Memory B cell (primary cell): ENCODE measurements at regions not wholly inside any gene's neighbourhood (a gene's known extent, or its start where the extent isn't known, plus 50 kb on each side); places are given as distances from the start of the nearest gene placed in this dataset.
"Not testable (repeated sequence)": the region's sequence is repeated elsewhere in the genome, so short reads cannot be mapped to it uniquely, and the experiment has no call there.

ENCODE experiments used
- ATAC-seq: fragments of 150-1000 bp; cut with Tn5 transposase; 2 replicates; pipeline ENCODE4 v1.10.0; 2021; ENCODE audit warnings: low read depth, mild to moderate bottlenecking, moderate library complexity
- DNase-seq, 2 donors: peaks; one replicate each; pipeline ENCODE4 v3.0.0; 2022; ENCODE audit warnings: low spot score in 2 of 2
- H3K27ac Mint-ChIP-seq: one replicate; pipeline ENCODE4 v1.8.0; 2022; ENCODE audit warnings: mild to moderate bottlenecking, moderate library complexity, mixed read lengths
- H3K27me3 Mint-ChIP-seq: one replicate; pipeline ENCODE4 v1.8.0; 2022; ENCODE audit warnings: mixed read lengths
- H3K36me3 Mint-ChIP-seq: one replicate; pipeline ENCODE4 v1.8.0; 2022; ENCODE audit warnings: mild to moderate bottlenecking, mixed read lengths
- H3K4me1 Mint-ChIP-seq: one replicate; pipeline ENCODE4 v1.8.0; 2022; ENCODE audit warnings: mixed read lengths
- H3K4me3 Mint-ChIP-seq: one replicate; pipeline ENCODE4 v1.8.0; 2022; ENCODE audit warnings: mild to moderate bottlenecking, moderate library complexity, mixed read lengths
- H3K9me3 Mint-ChIP-seq: one replicate; pipeline ENCODE4 v1.8.0; 2022; ENCODE audit warnings: mixed read lengths

DNA sequence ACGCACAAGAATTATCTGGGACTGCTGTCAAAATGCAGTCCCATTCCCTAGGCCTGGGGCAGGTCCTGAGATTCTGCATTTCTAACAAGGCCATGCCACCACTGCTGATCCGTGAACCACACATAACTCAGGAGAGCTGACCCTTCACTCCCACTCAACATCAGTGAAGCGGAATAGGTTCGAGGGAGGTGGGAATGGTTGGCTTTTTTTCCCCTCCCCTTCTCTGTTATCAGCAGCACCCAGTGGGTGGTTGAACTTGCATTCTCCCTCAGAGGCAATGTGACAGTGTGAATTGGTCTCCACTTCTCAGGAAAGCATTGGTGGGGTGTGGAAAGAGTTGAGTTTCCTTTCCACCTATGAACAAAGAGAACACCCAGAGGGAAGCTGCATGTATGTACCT, 344.3 kb downstream of the GADD45G start:
- ATAC-seq (no peak), DNase-seq (no peak)
- no peak overlapping the region for H3K27ac Mint-ChIP-seq
- peaks cover 4% of the 10 kb centered on the region for H3K9me3 Mint-ChIP-seq
- H3K36me3 Mint-ChIP-seq: peaks cover 2% of the 10 kb centered on the region
- H3K27me3 Mint-ChIP-seq: peaks cover 5% of the 10 kb centered on the region
- no peaks in the 10 kb centered on the region for H3K4me1 Mint-ChIP-seq
- H3K4me3 Mint-ChIP-seq: no peak overlapping the region

DNA sequence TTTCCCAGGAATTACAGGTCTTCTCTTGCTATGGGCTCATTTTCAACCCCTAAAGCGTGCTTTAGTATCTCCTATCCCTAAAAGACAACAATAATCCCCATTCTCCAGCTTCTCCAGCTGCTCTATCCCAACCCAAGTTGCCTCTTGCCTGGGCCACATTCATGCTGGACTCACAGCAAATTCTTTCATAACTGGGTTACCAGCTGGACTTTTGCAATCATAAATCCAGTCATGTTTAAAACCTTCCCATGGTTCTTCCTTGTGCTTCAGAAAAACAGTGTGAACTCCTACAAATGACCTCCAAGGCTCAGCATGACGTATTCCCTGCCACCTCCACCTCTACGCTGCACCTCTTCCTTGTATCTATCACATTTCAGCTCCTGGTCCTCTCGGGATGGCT, 346.9 kb downstream of the GADD45G start:
- no peak overlapping the region for H3K27ac Mint-ChIP-seq
- H3K4me3 Mint-ChIP-seq: no peak overlapping the region
- ATAC-seq (no peak), DNase-seq (no peak)
- H3K27me3 Mint-ChIP-seq: no peaks in the 10 kb centered on the region
- H3K9me3 Mint-ChIP-seq: peaks cover 4% of the 10 kb centered on the region
- H3K4me1 Mint-ChIP-seq: no peaks in the 10 kb centered on the region
- peaks cover 2% of the 10 kb centered on the region for H3K36me3 Mint-ChIP-seq

DNA sequence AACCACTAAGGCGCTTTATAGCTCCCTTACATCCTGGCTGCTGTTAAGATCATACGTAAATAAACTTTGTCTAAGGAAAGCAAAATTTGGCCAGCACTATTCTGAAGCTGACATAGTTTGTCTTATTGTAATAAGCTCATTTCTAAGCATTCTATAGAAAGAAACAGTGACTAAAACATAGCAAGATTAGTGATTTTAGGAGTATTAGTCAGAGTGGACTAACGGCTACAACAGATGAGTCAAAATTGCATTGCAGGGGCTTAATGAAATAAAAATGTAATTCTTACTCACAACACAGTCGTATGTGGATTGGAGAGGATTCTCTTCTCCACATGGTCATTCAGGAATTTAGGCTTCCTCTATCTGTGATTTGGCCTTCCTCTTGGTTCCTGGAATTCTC, 347.6 kb downstream of the GADD45G start:
- Mint-ChIP-seq H3K4me3 (no peak overlapping the region), H3K36me3 (peaks cover 2% of the 10 kb centered on the region), H3K27me3 (no peaks in the 10 kb centered on the region), H3K9me3 (peaks cover 4% of the 10 kb centered on the region), H3K4me1 (no peaks in the 10 kb centered on the region), H3K27ac (no peak overlapping the region)
- no peak for ATAC-seq
- no peak for DNase-seq

DNA sequence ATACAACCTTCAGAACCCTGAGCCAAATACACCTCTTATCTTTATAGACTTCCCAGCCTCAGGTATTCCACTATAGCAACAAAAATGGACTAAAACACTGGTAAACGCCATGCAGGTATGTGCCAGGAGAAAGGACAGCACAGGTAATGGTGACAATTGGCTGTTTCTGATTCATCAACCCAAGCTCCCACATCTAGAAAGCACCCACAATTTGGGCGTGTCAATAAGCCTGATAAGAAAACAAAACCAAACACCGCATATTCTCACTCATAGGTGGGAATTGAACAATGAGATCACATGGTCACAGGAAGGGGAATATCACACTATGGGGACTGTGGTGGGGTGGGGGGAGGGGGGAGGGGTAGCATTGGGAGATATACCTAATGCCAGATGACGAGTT, 348.5 kb downstream of the GADD45G start:
- not testable (repeated sequence) for H3K4me1 Mint-ChIP-seq, H3K4me3 Mint-ChIP-seq, H3K36me3 Mint-ChIP-seq, H3K9me3 Mint-ChIP-seq, H3K27ac Mint-ChIP-seq, ATAC-seq, H3K27me3 Mint-ChIP-seq, DNase-seq

DNA sequence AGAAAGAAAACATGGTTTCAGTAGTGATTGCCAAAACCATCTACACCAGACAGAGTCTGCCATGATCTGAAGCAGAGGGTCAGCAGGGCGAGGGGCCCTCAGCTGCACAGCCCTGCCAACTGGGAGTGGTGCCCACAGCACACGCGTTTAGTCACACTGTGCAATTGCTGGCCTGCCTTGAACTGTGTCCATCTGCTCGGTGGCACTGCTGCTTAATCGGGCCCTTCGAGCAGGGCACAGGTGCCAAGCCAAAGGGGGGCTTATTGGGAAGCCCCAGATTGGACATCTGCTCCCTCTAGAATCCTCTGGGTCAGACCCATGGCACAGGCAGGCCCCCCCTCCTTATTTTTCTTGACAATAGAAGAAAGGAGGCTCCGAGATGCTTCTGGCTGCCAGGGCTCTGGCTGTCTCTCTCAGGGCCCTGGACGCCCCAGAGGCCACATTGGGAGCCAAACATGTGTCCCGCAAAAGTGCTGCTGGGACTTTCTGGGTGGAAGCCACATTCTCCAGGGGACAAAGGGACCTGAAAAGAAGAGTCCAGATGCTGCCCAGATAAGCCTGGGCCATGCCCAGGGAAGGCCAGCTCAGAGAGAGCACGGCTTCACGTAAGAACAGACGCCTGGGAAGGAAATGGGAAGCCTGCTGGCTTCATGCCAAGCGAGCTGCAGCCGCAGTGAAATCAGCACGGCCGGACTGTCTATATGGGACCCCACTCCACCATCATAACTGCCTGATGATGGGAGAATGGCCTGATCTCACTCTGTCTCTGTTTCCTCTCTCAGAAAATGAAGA, 349.2 kb downstream of the GADD45G start:
- H3K27ac Mint-ChIP-seq: no peak overlapping the region
- peaks cover 3% of the 10 kb centered on the region for H3K9me3 Mint-ChIP-seq
- ATAC-seq: no peak

DNA sequence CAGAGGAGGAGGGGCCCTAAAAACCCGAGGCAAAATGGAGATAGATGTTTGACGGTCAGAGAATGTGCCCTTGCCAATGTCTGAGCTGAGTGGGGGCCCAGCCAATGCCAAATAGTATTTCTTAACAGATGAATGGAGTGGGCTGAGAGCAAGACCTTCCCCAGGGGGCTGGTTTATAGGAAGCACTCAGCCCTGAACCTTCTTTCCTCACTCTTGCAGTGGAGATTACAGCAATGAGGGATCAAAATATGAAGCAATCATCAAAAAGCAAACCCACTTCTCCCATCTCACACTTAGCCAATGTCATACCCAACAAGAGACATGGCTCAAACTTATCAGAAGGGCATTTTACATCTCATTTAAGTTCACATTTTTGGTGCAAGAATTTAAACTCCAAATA, 350.3 kb downstream of the GADD45G start:
- H3K4me1 Mint-ChIP-seq: no peaks in the 10 kb centered on the region
- H3K27ac Mint-ChIP-seq: no peak overlapping the region
- ATAC-seq: no peak

More for the DNA sequence above, 349.2 kb downstream of the GADD45G start:
- Mint-ChIP-seq H3K27me3 (no peaks in the 10 kb centered on the region), H3K4me3 (no peak overlapping the region), H3K4me1 (no peaks in the 10 kb centered on the region), H3K36me3 (no peaks in the 10 kb centered on the region)
- no peak for DNase-seq

DNA sequence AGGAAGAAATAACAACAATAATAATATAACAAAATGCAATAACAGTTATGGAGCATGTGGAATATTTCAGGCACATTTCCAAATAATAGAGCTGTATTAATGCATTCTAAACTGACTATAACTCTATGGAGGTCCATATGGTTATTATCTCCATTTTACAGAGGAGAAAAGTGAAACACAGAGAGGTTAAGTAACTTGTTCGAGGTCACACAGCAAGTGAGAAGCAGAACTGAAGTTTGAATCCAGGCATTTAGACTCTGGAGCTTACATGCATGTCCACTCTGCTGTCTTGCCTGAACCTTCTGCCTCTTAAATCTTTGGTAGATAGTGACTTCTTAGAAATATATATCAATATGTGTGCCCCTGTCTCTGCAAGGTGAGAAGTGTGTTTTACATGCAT, 350.8 kb downstream of the GADD45G start:
- Mint-ChIP-seq H3K36me3 (no peaks in the 10 kb centered on the region), H3K4me3 (no peak overlapping the region), H3K9me3 (no peaks in the 10 kb centered on the region), H3K27ac (no peak overlapping the region), H3K4me1 (no peaks in the 10 kb centered on the region), H3K27me3 (no peaks in the 10 kb centered on the region)
- ATAC-seq: no peak
- no peak for DNase-seq

More for the DNA sequence above, 350.3 kb downstream of the GADD45G start:
- no peaks in the 10 kb centered on the region for H3K36me3 Mint-ChIP-seq
- no peaks in the 10 kb centered on the region for H3K9me3 Mint-ChIP-seq
- DNase-seq: no peak
- H3K4me3 Mint-ChIP-seq: no peak overlapping the region
- H3K27me3 Mint-ChIP-seq: no peaks in the 10 kb centered on the region

DNA sequence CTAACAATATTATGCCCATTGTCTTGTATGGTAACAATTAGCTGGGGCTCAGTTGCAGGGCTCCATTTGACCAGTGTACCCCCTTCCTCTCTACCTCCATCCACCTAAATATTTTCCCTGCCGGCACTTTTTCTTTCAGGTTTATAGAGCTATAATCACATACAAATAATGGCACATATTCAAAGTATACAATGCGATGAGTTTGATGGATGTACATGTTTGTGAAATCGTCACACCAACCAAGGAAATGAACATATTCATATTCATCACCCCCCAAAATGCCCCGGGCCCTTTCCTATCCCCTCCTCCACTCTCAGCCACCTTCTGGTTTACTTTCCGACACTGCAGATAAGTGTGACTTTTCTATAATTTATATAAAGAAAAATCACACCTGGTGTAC, 351.5 kb downstream of the GADD45G start:
- Mint-ChIP-seq H3K36me3 (no peaks in the 10 kb centered on the region), H3K27ac (no peak overlapping the region)
- no peak for ATAC-seq

DNA sequence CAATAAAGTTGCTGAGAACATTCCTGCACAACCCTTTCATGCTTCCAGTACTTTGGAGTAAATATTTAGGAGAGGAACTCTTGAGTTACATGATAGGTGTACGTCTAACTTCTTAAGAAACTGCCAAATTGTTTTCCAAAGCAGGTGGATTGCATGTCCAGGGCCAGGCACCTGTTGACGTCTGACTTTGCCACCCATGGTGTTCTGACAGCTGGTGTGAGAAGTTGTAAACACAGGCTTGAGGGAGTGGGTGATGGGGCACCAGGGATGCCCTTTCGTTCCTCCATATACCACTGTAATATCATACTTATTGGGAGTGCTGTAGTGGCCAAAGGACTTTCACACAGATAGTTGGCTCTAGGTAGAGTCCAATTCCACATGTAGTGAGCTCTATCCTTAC, 352.1 kb downstream of the GADD45G start:
- Mint-ChIP-seq H3K9me3 (no peaks in the 10 kb centered on the region), H3K27me3 (no peaks in the 10 kb centered on the region), H3K4me3 (no peak overlapping the region), H3K36me3 (no peaks in the 10 kb centered on the region), H3K27ac (no peak overlapping the region), H3K4me1 (peaks cover 1% of the 10 kb centered on the region)
- DNase-seq: no peak
- ATAC-seq: no peak

More for the DNA sequence above, 351.5 kb downstream of the GADD45G start:
- Mint-ChIP-seq H3K27me3 (no peaks in the 10 kb centered on the region), H3K4me3 (no peak overlapping the region), H3K4me1 (no peaks in the 10 kb centered on the region), H3K9me3 (no peaks in the 10 kb centered on the region)
- no peak for DNase-seq

DNA sequence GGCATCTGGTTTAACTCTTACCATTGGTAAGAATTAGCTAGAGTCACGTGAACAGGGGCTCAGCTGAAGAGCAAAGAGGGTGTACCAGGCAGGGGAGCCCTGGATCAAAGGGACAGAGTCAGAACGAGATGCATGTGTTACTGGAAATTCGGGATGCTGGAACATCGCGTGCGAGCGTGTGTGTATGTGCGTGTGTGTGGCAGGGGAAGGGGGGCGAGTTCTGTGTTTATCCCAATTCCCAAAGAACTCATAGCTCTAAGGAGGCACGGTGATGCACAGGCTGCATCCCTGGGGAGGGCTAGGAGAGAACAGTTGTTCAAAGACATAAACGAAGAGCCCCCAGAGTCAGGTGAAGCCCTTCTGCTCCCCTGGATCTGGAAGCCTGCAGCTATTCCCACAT, 353.3 kb downstream of the GADD45G start:
- Mint-ChIP-seq H3K27me3 (no peaks in the 10 kb centered on the region), H3K36me3 (no peaks in the 10 kb centered on the region), H3K4me1 (peaks cover 5% of the 10 kb centered on the region), H3K9me3 (no peaks in the 10 kb centered on the region), H3K4me3 (no peak overlapping the region), H3K27ac (no peak overlapping the region)
- DNase-seq (no peak), ATAC-seq (no peak)

DNA sequence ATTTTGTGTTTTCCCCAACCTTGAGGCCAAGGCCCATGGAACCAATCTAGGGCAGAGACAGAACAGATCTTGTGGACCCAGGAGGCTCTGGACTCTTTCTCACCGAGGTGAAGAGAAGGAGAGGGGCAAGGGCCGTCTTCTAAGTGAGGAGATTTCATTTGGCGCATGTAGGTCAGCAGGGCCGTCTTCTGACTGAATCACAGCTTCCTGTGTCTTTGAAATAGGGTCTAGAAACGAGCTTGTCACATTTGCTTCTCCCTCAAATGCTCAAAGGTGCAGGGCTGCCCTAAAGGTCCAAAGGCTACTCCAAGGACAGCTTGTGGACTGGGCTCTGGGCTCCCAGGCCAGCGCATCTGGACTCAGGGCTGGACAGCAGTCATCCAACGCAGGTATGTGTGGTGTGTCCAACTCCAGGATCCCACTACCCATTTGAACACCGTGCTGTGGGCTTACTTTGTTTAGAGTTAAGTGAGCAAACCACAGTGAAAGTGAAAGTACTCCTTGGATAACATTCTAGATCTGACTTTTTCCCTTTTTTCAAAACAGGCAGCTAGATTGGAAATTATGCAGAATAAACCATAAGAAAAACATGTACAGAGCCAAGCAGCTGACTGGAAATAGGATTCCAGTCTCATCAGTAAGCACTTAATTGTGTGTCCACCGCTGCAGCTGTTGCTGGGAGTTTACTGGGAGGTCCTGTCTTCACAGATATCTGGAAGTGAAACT, 357.0 kb downstream of the GADD45G start:
- Mint-ChIP-seq H3K9me3 (no peaks in the 10 kb centered on the region), H3K4me1 (peaks cover 5% of the 10 kb centered on the region), H3K27me3 (peaks cover 2% of the 10 kb centered on the region), H3K4me3 (peak overlapping the region; percentile 15), H3K36me3 (no peaks in the 10 kb centered on the region), H3K27ac (no peak overlapping the region)
- DNase-seq: no peak
- ATAC-seq: peak; percentile 50

DNA sequence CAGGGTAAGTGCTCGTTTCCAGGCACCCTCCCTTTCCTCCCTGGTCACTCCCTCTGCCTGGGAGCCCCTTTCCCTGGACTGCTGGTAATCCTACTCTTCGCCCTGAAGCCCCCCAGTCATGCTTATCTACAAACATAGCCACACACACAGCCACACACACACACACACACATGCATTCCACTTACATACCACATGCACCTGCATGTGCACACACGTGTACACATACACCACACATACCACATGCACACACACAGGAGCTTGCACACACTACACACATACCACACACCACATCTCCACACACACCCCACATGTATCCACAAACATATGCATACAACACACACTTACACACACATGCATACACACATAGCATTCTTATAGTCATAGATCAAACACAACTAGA, 358.5 kb downstream of the GADD45G start:
- Mint-ChIP-seq H3K4me1 (peaks cover 5% of the 10 kb centered on the region), H3K36me3 (no peaks in the 10 kb centered on the region), H3K9me3 (no peaks in the 10 kb centered on the region), H3K4me3 (no peak overlapping the region), H3K27ac (no peak overlapping the region), H3K27me3 (peaks cover 4% of the 10 kb centered on the region)
- no peak for DNase-seq
- no peak for ATAC-seq

DNA sequence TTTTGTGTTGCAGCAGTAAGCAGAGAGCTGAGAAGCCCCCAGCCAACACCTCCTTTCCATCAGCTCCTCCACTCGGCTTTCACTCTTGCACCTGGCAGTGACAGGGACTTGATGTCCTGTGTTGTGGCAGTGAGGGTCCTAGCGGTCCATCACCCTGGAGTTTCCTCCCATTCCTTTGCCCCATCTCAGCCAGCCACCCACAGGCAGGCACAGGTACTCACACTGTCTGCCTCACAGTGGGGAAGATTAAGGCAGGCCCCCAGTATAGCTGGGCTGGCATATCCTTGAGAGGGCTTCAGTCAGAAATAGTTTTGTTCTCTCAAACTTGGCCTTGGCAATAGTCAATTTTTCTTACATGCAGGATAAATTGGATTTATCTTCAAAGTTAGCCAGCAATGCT, 362.7 kb downstream of the GADD45G start:
- no peaks in the 10 kb centered on the region for H3K9me3 Mint-ChIP-seq
- no peak for DNase-seq
- no peaks in the 10 kb centered on the region for H3K4me1 Mint-ChIP-seq
- H3K36me3 Mint-ChIP-seq: no peaks in the 10 kb centered on the region
- no peak overlapping the region for H3K4me3 Mint-ChIP-seq
- H3K27ac Mint-ChIP-seq: no peak overlapping the region
- no peak for ATAC-seq
- peaks cover 7% of the 10 kb centered on the region for H3K27me3 Mint-ChIP-seq

DNA sequence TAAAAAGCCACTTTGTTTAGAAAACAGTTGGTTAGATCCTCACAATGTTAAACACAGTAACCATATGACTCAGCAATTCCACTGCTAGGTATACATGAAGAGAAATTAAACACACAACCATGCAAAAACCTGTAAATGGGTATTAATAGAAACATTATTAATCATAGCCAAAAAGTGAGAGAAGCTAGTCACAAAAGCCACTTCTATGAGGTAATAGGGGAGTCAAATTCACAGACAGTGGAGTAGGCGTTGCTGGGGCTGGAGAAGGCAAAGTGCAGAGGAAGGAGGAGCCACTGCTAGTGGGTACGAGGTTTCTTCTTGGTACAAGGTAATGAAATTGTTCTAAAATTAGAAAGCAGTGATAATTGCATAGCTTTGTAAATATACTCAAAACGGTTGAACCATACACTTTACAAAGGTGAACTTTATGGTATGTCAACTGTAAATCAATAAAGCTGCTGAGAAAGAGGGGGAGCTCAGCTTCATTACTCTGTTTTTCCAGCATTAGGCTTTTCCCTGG, 364.4 kb downstream of the GADD45G start:
- no peak overlapping the region for H3K27ac Mint-ChIP-seq
- peaks cover under 1% of the 10 kb centered on the region for H3K4me1 Mint-ChIP-seq
- no peaks in the 10 kb centered on the region for H3K36me3 Mint-ChIP-seq
- no peak for ATAC-seq
- H3K9me3 Mint-ChIP-seq: no peaks in the 10 kb centered on the region
- H3K4me3 Mint-ChIP-seq: no peak overlapping the region
- H3K27me3 Mint-ChIP-seq: peaks cover 5% of the 10 kb centered on the region
- no peak for DNase-seq
